BLaER1 (cell line): ENCODE measurements at regions not wholly inside any gene's neighbourhood (a gene's known extent, or its start where the extent isn't known, plus 50 kb on each side); places are given as distances from the start of the nearest gene placed in this dataset.

Experiments used
- H3K27ac ChIP-seq: shearing (Covaris generic); formaldehyde crosslinking; 2 replicates; pipeline ENCODE4 v1.8.1; 2022
- H3K27me3 ChIP-seq: shearing (Covaris generic); formaldehyde crosslinking; 2 replicates; pipeline ENCODE4 v1.8.1; 2022
- H3K36me3 ChIP-seq: shearing (Covaris generic); formaldehyde crosslinking; 2 replicates; pipeline ENCODE4 v1.8.1; 2022
- H3K4me1 ChIP-seq: shearing (Covaris generic); formaldehyde crosslinking; 2 replicates; pipeline ENCODE4 v1.8.1; 2022
- H3K4me2 ChIP-seq: shearing (Covaris generic); formaldehyde crosslinking; 2 replicates; pipeline ENCODE4 v1.8.1; 2022
- H3K4me3 ChIP-seq: shearing (Covaris generic); formaldehyde crosslinking; 2 replicates; pipeline ENCODE4 v1.8.1; 2022
- H3K9ac ChIP-seq: shearing (Covaris generic); formaldehyde crosslinking; 2 replicates; pipeline ENCODE4 v1.8.1; 2022
- H3K9me3 ChIP-seq: shearing (Covaris generic); formaldehyde crosslinking; 2 replicates; pipeline ENCODE4 v1.8.1; 2022
- H4K20me1 ChIP-seq: shearing (Covaris generic); formaldehyde crosslinking; 2 replicates; pipeline ENCODE4 v1.8.1; 2022
- Cebpa-rat ChIP-seq: shearing (Covaris generic); IDR thresholded peaks from 2 replicates; pipeline ENCODE4 v1.8.1; 2022

DNA sequence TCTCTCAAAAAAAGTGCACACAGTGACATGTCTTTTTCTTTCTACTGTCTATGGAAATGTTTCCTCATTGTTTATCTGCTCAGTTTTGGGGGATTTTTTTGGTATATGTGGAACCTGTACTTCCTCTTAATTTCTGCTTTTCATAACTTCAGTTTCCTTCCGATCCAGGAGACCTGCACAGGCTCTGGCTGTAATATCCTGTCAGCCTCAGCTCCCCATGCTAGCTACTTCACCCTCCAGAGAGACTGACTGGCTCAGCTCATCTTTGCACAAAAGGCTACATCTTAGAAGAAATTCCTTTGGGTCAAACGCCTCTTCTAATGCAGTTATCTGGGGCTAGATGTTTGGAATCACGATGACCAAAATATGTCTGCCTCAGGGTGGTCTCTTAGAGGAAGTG, 378.4 kb downstream of the RND3 start:
- H4K20me1 ChIP-seq = no peaks in the 10 kb centered on the region
- H3K4me1 ChIP-seq = peaks cover 34% of the 10 kb centered on the region
- no peak for TF ChIP-seq Cebpa-rat
- no peak overlapping the region for H3K4me3 ChIP-seq
- peak overlapping the region; percentile 70 for H3K4me2 ChIP-seq
- peaks cover 10% of the 10 kb centered on the region for H3K9me3 ChIP-seq
- no peak overlapping the region for H3K27ac ChIP-seq
- no peaks in the 10 kb centered on the region for H3K36me3 ChIP-seq
- no peak overlapping the region for H3K9ac ChIP-seq
- no peaks in the 10 kb centered on the region for H3K27me3 ChIP-seq

GRCh38 chr2:150107816-150108215, 379.7 kb downstream of the RND3 start:
- Histone ChIP-seq H3K27ac (no peak overlapping the region), H3K9me3 (peaks cover 10% of the 10 kb centered on the region), H3K4me1 (peaks cover 34% of the 10 kb centered on the region), H3K9ac (no peak overlapping the region), H3K36me3 (no peaks in the 10 kb centered on the region), H3K4me3 (no peak overlapping the region), H3K27me3 (no peaks in the 10 kb centered on the region), H3K4me2 (no peak overlapping the region), H4K20me1 (no peaks in the 10 kb centered on the region)
- no peak for TF ChIP-seq Cebpa-rat

DNA sequence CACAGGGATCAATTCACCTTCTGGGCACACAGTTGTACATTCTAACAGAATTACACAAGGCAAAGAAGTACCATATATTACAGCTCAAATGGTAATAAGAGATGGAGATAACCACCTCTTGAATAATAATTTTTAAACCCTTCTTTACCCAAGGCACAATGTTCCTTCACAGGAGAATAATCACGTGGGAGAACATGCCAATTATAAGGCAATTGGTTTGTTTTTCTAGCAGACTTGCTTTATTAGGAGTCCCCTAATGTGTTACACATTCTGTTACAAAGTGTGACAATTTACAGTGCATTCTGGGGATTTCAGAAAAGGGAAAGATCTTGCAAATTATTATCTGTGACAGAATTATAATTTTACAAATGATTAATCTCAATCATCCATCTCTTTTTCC, 380.3 kb downstream of the RND3 start:
- H3K4me2 ChIP-seq = no peak overlapping the region
- no peaks in the 10 kb centered on the region for H3K27me3 ChIP-seq
- no peaks in the 10 kb centered on the region for H3K36me3 ChIP-seq
- TF ChIP-seq Cebpa-rat = no peak
- peaks cover 34% of the 10 kb centered on the region for H3K4me1 ChIP-seq
- no peak overlapping the region for H3K4me3 ChIP-seq
- no peak overlapping the region for H3K27ac ChIP-seq
- H4K20me1 ChIP-seq = no peaks in the 10 kb centered on the region
- no peak overlapping the region for H3K9ac ChIP-seq
- peaks cover 10% of the 10 kb centered on the region for H3K9me3 ChIP-seq

- no peak overlapping the region for H3K4me3 ChIP-seq
- H3K4me1 ChIP-seq = no peaks in the 10 kb centered on the region
- no peak overlapping the region for H3K9ac ChIP-seq
- no peaks in the 10 kb centered on the region for H4K20me1 ChIP-seq
- H3K27me3 ChIP-seq = no peaks in the 10 kb centered on the region
- no peak for TF ChIP-seq Cebpa-rat
- no peak overlapping the region for H3K27ac ChIP-seq
- H3K36me3 ChIP-seq = no peaks in the 10 kb centered on the region
- H3K4me2 ChIP-seq = no peak overlapping the region
- peaks cover 10% of the 10 kb centered on the region for H3K9me3 ChIP-seq
These were observed 385.5 kb downstream of the RND3 start for GRCh38 chr2:150101947-150102346.

DNA sequence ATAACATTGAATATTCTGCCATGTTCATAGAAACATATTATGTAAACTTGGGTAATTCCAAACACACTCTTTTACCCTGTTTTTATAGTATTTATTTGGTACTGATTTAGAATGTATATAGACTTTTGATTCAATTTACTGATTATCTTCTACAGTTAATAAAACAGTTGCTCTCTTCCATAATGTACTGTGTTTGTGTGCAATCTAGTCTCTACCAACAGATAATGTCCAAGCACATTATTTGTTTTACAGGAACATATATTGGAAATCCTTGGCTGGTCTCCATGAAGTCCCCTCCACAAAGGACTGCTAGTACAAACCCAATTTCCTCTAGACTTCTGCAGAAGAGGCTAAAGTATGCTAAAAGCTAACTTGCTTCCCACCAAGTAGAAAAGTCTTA, 386.6 kb downstream of the RND3 start:
- no peak for TF ChIP-seq Cebpa-rat
- no peaks in the 10 kb centered on the region for H4K20me1 ChIP-seq
- H3K27me3 ChIP-seq = no peaks in the 10 kb centered on the region
- peaks cover 10% of the 10 kb centered on the region for H3K9me3 ChIP-seq
- no peaks in the 10 kb centered on the region for H3K36me3 ChIP-seq
- no peaks in the 10 kb centered on the region for H3K4me1 ChIP-seq
- no peak overlapping the region for H3K4me2 ChIP-seq
- no peak overlapping the region for H3K4me3 ChIP-seq
- H3K9ac ChIP-seq = no peak overlapping the region
- no peak overlapping the region for H3K27ac ChIP-seq

GRCh38 chr2:150100336-150100735, 387.1 kb downstream of the RND3 start:
- Histone ChIP-seq H3K27me3 (no peaks in the 10 kb centered on the region), H3K4me1 (no peaks in the 10 kb centered on the region), H3K27ac (no peak overlapping the region), H3K9me3 (peaks cover 7% of the 10 kb centered on the region), H3K9ac (no peak overlapping the region), H4K20me1 (no peaks in the 10 kb centered on the region), H3K4me3 (no peak overlapping the region), H3K4me2 (no peak overlapping the region), H3K36me3 (no peaks in the 10 kb centered on the region)
- TF ChIP-seq Cebpa-rat = no peak

DNA sequence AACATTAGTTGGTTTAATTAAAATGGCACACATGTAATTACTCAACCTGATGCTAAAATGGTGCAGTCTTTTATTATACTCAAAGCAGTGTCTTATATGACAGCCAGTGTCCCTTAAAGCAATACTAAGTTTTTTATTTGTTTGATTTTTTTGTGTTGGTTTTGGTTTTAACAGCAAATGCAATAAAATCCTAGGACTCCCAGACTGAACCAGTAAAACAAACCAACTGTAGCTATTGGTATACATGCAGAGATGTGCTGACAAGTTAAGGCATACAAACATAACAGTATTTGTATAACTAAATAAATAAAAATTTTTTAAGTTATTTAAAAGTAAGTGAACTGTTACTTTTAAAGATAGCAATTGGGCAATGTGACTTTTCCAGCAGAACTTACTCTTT, 387.7 kb downstream of the RND3 start:
- Histone ChIP-seq H3K9ac (no peak overlapping the region), H3K36me3 (no peaks in the 10 kb centered on the region), H3K27me3 (no peaks in the 10 kb centered on the region), H4K20me1 (no peaks in the 10 kb centered on the region), H3K4me3 (no peak overlapping the region), H3K4me1 (no peaks in the 10 kb centered on the region), H3K9me3 (peaks cover 2% of the 10 kb centered on the region), H3K4me2 (no peak overlapping the region), H3K27ac (no peak overlapping the region)
- no peak for TF ChIP-seq Cebpa-rat

- Histone ChIP-seq H3K27me3 (no peaks in the 10 kb centered on the region), H3K4me1 (no peaks in the 10 kb centered on the region), H3K36me3 (no peaks in the 10 kb centered on the region), H3K27ac (no peak overlapping the region), H3K9me3 (no peaks in the 10 kb centered on the region), H3K4me3 (no peak overlapping the region), H3K4me2 (no peak overlapping the region), H3K9ac (no peak overlapping the region), H4K20me1 (no peaks in the 10 kb centered on the region)
- TF ChIP-seq Cebpa-rat = no peak
These were observed 389.5 kb downstream of the RND3 start for GRCh38 chr2:150097901-150098531.

GRCh38 chr2:150097402-150097801, 390.1 kb downstream of the RND3 start:
- TF ChIP-seq Cebpa-rat = no peak
- Histone ChIP-seq H3K27me3 (no peaks in the 10 kb centered on the region), H3K9me3 (no peaks in the 10 kb centered on the region), H3K4me3 (no peak overlapping the region), H3K4me1 (no peaks in the 10 kb centered on the region), H3K36me3 (no peaks in the 10 kb centered on the region), H3K9ac (no peak overlapping the region), H3K27ac (no peak overlapping the region), H3K4me2 (no peak overlapping the region), H4K20me1 (no peaks in the 10 kb centered on the region)

DNA sequence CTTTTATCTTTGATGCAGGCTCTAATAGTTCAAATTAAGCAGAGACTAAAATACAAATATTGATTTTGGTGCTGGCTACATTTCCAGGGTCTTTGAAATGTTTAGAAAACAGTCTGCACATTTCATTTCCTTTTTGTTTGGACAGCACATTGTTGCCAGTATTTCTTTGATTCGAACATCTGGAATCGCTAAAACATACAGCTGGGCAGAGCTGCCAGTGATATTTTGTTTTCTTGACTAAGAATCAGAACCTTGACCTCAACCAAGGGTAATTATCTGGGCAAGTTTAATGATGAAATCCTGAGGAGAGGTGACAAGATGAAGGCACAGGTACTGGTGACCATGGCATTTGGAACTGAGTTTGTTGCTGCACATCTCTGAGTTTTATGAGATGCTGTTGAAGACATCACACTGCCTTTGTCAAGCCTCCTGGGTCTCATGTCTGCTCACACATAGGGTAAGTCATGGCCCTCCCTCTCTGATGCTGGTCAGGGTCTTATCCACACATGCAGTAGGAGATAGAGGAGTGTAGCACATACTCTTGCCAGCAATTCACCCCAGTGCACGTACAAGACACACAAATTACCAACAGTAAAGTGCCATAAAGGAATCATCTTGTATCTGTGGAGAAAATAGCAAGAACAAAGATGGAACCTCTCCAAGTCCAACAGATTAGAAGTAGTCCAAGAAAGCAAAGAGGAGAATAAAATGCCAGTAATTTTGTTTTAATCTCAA, 391.9 kb downstream of the RND3 start:
- no peak overlapping the region for H3K27ac ChIP-seq
- no peak overlapping the region for H3K4me3 ChIP-seq
- TF ChIP-seq Cebpa-rat = no peak
- H3K4me2 ChIP-seq = no peak overlapping the region
- no peaks in the 10 kb centered on the region for H3K9me3 ChIP-seq
- no peak overlapping the region for H3K9ac ChIP-seq
- no peaks in the 10 kb centered on the region; the same call in 1 of the 2 replicates for H3K27me3 ChIP-seq
- H4K20me1 ChIP-seq = no peaks in the 10 kb centered on the region
- no peaks in the 10 kb centered on the region for H3K36me3 ChIP-seq
- no peaks in the 10 kb centered on the region for H3K4me1 ChIP-seq
